Endothelial cell of umbilical vein (primary cell): ENCODE measurements at regions not wholly inside any gene's neighbourhood (a gene's known extent, or its start where the extent isn't known, plus 50 kb on each side); places are given as distances from the start of the nearest gene placed in this dataset.

Experiments used
- BruUV-seq: library from RNA; stranded (reverse); fragments of 400-500 nt; replicated peaks from 2 replicates; lab custom pipeline; 2021; lab: Mats Ljungman, UMichigan
- CTCF ChIA-PET: fragments of 300-600, 350-600 bp; sonication (Branson Sonifier 250); formaldehyde crosslinking; loops from one replicate; lab custom pipeline; 2021; ENCODE audit warnings: antibody characterized with exemption, inconsistent platforms; lab: Charles Lee
- POLR2A ChIA-PET: fragments of 300-600, 350-600 bp; sonication (Branson Sonifier 250); formaldehyde crosslinking; loops from one replicate; lab custom pipeline; 2021; ENCODE audit warnings: antibody characterized with exemption, inconsistent platforms; lab: Charles Lee
- DNase-seq: peaks from one replicate; pipeline ENCODE4 v3.0.0-alpha.2; 2011; ENCODE audit warnings: low read depth, low spot score
- FAIRE-seq: peaks from 2 replicates; lab custom pipeline; 2011; peaks lifted over from hg19 to GRCh38; lab: Jason Lieb, UNC
- H2AFZ ChIP-seq: 2 replicates; pipeline ENCODE4 v1.6.0; 2012; ENCODE audit warnings: low read depth, low read length, control low read depth, inconsistent platforms
- H3K27ac ChIP-seq: 2 replicates; pipeline ENCODE4 v1.5.1; 2011; ENCODE audit warnings: low read depth, mild to moderate bottlenecking, control low read depth, low read length, moderate library complexity; ENCODE audit not compliant: insufficient read depth
- H3K27me3 ChIP-seq, 2 experiments: 2 replicates each; pipeline versions ENCODE4 v1.6.0 to v1.6.1; 2011; ENCODE audit warnings: low read length in 2 of 2, mixed read lengths in 1 of 2; ENCODE audit not compliant: control insufficient read depth in 2 of 2, insufficient read depth in 2 of 2
- H3K36me3 ChIP-seq, 2 experiments: 2 replicates in 1 of 2; 3 replicates in 1 of 2; pipeline ENCODE4 v1.5.1; 2011; ENCODE audit warnings: low read length in 2 of 2, mild to moderate bottlenecking in 1 of 2, moderate library complexity in 1 of 2; ENCODE audit not compliant: control insufficient read depth in 2 of 2, insufficient read depth in 2 of 2; ENCODE audit errors: extremely low read depth in 1 of 2
- H3K4me1 ChIP-seq: 3 replicates; pipeline ENCODE4 v1.5.1; 2011; ENCODE audit warnings: mild to moderate bottlenecking, low read length; ENCODE audit not compliant: control insufficient read depth, insufficient read depth; ENCODE audit errors: extremely low read depth
- H3K4me2 ChIP-seq: 2 replicates; pipeline ENCODE4 v1.6.1; 2011; ENCODE audit warnings: low read length, control low read depth, mixed read lengths; ENCODE audit not compliant: insufficient read depth
- H3K4me3 ChIP-seq, 3 experiments: fragments of 200-600 bp in 1 of 3; sonication (generic), shearing (Covaris generic) in 1 of 3; replicated peaks in 1 of 3; 2 replicates each; pipeline ENCODE4 v1.5.1; 2011 to 2016; ENCODE audit warnings: control low read depth in 3 of 3, low read length in 3 of 3, mild to moderate bottlenecking in 2 of 3, inconsistent platforms in 1 of 3, low read depth in 1 of 3, moderate library complexity in 1 of 3; ENCODE audit not compliant: insufficient read depth in 1 of 3
- H3K79me2 ChIP-seq: 2 replicates; pipeline ENCODE4 v1.6.0; 2012; ENCODE audit warnings: low read length, inconsistent platforms; ENCODE audit not compliant: control insufficient read depth, insufficient read depth
- H3K9ac ChIP-seq: replicated peaks from 2 replicates; pipeline ENCODE3; 2011; ENCODE audit warnings: low read length, control low read depth; ENCODE audit not compliant: insufficient read depth; ENCODE audit errors: extremely low read depth
- H3K9me1 ChIP-seq: replicated peaks from 3 replicates; pipeline ENCODE4 v1.6.0; 2011; ENCODE audit warnings: mild to moderate bottlenecking, low read length; ENCODE audit not compliant: control insufficient read depth, insufficient read depth; ENCODE audit errors: extremely low read depth
- H3K9me3 ChIP-seq: replicated peaks from 2 replicates; pipeline ENCODE4 v1.5.1; 2012; ENCODE audit warnings: low read length, inconsistent platforms; ENCODE audit not compliant: control insufficient read depth, insufficient read depth
- H4K20me1 ChIP-seq: replicated peaks from 2 replicates; pipeline ENCODE3; 2011; ENCODE audit warnings: mild to moderate bottlenecking, low read length; ENCODE audit not compliant: control insufficient read depth, insufficient read depth; ENCODE audit errors: extremely low read depth
- EZH2 ChIP-seq: IDR thresholded peaks from 2 replicates; pipeline ENCODE4 v1.6.1; 2012; ENCODE audit warnings: borderline replicate concordance, low read depth, mild to moderate bottlenecking, moderate library complexity, low read length, inconsistent platforms; ENCODE audit not compliant: severe bottlenecking
- FOS ChIP-seq: IDR thresholded peaks from 2 replicates; pipeline ENCODE4 v1.6.1; 2011; ENCODE audit warnings: mild to moderate bottlenecking, low read length, moderate library complexity, borderline replicate concordance; ENCODE audit not compliant: insufficient read depth
- GATA2 ChIP-seq: IDR thresholded peaks from 2 replicates; pipeline ENCODE4 v1.7.0; 2011; ENCODE audit warnings: low read depth, mild to moderate bottlenecking, moderate library complexity, mixed read lengths, low read length; ENCODE audit not compliant: insufficient read length, insufficient read depth
- JUN ChIP-seq: IDR thresholded peaks from 2 replicates; pipeline ENCODE4 v1.6.1; 2011; ENCODE audit warnings: borderline replicate concordance, low read depth; ENCODE audit not compliant: insufficient read length, insufficient read depth
- MAX ChIP-seq: IDR thresholded peaks from 2 replicates; pipeline ENCODE4 v1.6.1; 2011; ENCODE audit not compliant: insufficient read depth, insufficient read length
- MYC ChIP-seq: IDR thresholded peaks from one replicate; pipeline ENCODE4 v1.6.1; 2011; ENCODE audit warnings: mild to moderate bottlenecking, low read depth, low read length
- POLR2A ChIP-seq: IDR thresholded peaks from 2 replicates; pipeline ENCODE4 v1.6.1; 2012; ENCODE audit warnings: low read depth, mild to moderate bottlenecking, control low read depth, low read length
- POLR2AphosphoS5 ChIP-seq: IDR thresholded peaks from 2 replicates; pipeline ENCODE4 v1.6.1; 2012; ENCODE audit warnings: low read depth, mild to moderate bottlenecking, control low read depth, low read length, moderate library complexity; ENCODE audit not compliant: insufficient read depth
- dilution Hi-C: fragments of 300-500 bp; cut with MboI; formaldehyde crosslinking; loops from one replicate; pipeline ENCODE4 v1.15.0; 2019; ENCODE audit warnings: low sequenced_read_pairs; ENCODE audit not compliant: extremely low pct_ligation_motif_present
- intact Hi-C: fragments of 100-400 bp; cut with micrococcal nuclease; formaldehyde crosslinking; loops from one replicate; pipeline ENCODE4 v1.10.0; 2022
- TF ChIP-seq, protein P1 (sequence below), 2 donors: IDR thresholded peaks; 1 replicate in 1 of 2; 2 replicates in 1 of 2; pipeline ENCODE4 v1.5.1; 2011; ENCODE audit warnings: low read length in 2 of 2, mild to moderate bottlenecking in 2 of 2, moderate library complexity in 2 of 2, control low read depth in 1 of 2, inconsistent platforms in 1 of 2, low read depth in 1 of 2; ENCODE audit not compliant: insufficient read depth in 1 of 2; ENCODE audit errors: extremely low read depth in 1 of 2

GRCh38 chr11:122031813-122032212 is 84.2 kb downstream of the BLID start:
- FAIRE-seq (no peak), DNase-seq (no peak)
- Histone ChIP-seq H3K4me1 (no peaks in the 10 kb centered on the region), H3K4me2 (no peak overlapping the region), H3K79me2 (no peaks in the 10 kb centered on the region), H3K9me3 (no peaks in the 10 kb centered on the region), H3K9me1 (no peaks in the 10 kb centered on the region), H3K36me3 (no peaks in the 10 kb centered on the region), H3K9ac (no peak overlapping the region), H3K4me3 (no peak overlapping the region), H4K20me1 (no peaks in the 10 kb centered on the region), H2AFZ (no peak overlapping the region), H3K27me3 (peaks cover 0 to 2% of the 10 kb centered on the region in 2 experiments), H3K27ac (no peak overlapping the region)
- no peak for TF ChIP-seq FOS
- no peak for TF ChIP-seq JUN
- TF ChIP-seq MAX = no peak
- no peak for TF ChIP-seq POLR2A
- TF ChIP-seq MYC = no peak
- TF ChIP-seq, protein P1, sequence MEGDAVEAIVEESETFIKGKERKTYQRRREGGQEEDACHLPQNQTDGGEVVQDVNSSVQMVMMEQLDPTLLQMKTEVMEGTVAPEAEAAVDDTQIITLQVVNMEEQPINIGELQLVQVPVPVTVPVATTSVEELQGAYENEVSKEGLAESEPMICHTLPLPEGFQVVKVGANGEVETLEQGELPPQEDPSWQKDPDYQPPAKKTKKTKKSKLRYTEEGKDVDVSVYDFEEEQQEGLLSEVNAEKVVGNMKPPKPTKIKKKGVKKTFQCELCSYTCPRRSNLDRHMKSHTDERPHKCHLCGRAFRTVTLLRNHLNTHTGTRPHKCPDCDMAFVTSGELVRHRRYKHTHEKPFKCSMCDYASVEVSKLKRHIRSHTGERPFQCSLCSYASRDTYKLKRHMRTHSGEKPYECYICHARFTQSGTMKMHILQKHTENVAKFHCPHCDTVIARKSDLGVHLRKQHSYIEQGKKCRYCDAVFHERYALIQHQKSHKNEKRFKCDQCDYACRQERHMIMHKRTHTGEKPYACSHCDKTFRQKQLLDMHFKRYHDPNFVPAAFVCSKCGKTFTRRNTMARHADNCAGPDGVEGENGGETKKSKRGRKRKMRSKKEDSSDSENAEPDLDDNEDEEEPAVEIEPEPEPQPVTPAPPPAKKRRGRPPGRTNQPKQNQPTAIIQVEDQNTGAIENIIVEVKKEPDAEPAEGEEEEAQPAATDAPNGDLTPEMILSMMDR (IDR thresholded peaks at IDR 0.05; ENCODE audit: extremely low read depth in 1 of 2, insufficient read depth in 1 of 2, low read depth in 1 of 2, low read length in 2 of 2) = no peak
- no peak for TF ChIP-seq POLR2AphosphoS5
- TF ChIP-seq EZH2 = no peak
- TF ChIP-seq GATA2 = no peak
- ChIA-PET CTCF (interaction anchor here (1.9 kb wide), 1 partner anchor 10 kb away, joined by 6 read pairs; no protein-coding TSS in a partner anchor), POLR2A (no interaction called here)
- intact Hi-C loops = no loop called here
- dilution Hi-C loops = no loop called here
- no TSS peak for BruUV-seq
